Peyer's patch (tissue), 4 donors: ENCODE measurements at regions not wholly inside any gene's neighbourhood (a gene's known extent, or its start where the extent isn't known, plus 50 kb on each side); places are given as distances from the start of the nearest gene placed in this dataset.

ENCODE experiments used
- POLR2A ChIP-seq, 2 donors: fragments of 450-650 bp; IDR thresholded peaks; one replicate each; pipeline ENCODE4 v1.5.1; 2017; ENCODE audit warnings: antibody characterized with exemption in 2 of 2, mild to moderate bottlenecking in 2 of 2, moderate library complexity in 2 of 2
- TF ChIP-seq, protein P1 (sequence below), 6 experiments: fragments of 450-650 bp in 4 of 6; fragments of 200-600 bp in 2 of 6; sonication (generic) in 1 of 6; IDR thresholded peaks; one replicate each; pipeline ENCODE4 v1.5.1; 2017 to 2019; ENCODE audit warnings: antibody characterized with exemption in 6 of 6, mild to moderate bottlenecking in 3 of 6, moderate library complexity in 1 of 6

DNA sequence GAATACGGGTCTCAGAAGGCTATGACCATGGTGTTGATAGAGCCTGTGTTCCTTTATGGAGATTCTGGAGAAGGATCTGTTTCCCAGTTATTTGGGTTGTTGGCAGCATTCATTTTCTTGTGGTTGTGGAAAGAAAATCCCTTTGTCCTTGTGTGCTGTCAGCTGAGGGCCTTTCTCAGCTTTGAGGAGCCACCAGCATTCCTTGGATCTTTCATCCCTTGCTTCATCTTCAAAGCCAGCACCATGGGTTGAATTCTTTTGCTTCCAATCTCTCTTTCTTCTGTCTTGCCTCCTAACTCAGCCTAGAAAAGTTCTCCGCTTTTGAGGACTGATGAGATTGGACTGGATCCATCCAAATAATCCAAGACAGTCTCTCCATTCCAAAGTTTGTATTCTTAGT lies 103.2 kb upstream of the MMADHC start:
- TF ChIP-seq, protein P1, sequence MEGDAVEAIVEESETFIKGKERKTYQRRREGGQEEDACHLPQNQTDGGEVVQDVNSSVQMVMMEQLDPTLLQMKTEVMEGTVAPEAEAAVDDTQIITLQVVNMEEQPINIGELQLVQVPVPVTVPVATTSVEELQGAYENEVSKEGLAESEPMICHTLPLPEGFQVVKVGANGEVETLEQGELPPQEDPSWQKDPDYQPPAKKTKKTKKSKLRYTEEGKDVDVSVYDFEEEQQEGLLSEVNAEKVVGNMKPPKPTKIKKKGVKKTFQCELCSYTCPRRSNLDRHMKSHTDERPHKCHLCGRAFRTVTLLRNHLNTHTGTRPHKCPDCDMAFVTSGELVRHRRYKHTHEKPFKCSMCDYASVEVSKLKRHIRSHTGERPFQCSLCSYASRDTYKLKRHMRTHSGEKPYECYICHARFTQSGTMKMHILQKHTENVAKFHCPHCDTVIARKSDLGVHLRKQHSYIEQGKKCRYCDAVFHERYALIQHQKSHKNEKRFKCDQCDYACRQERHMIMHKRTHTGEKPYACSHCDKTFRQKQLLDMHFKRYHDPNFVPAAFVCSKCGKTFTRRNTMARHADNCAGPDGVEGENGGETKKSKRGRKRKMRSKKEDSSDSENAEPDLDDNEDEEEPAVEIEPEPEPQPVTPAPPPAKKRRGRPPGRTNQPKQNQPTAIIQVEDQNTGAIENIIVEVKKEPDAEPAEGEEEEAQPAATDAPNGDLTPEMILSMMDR (IDR thresholded peaks at IDR 0.05), result no peak
- TF ChIP-seq POLR2A (IDR thresholded peaks at IDR 0.05), result no peak
